Suprapubic skin (tissue), 4 donors: ENCODE measurements at regions not wholly inside any gene's neighbourhood (a gene's known extent, or its start where the extent isn't known, plus 50 kb on each side); places are given as distances from the start of the nearest gene placed in this dataset.

Experiments
- DNase-seq, 2 donors: peaks; one replicate each; pipeline ENCODE4 v3.0.0-alpha.2; 2019; ENCODE audit warnings: low spot score in 2 of 2
- H3K27ac ChIP-seq: fragments of 200-600 bp; sonication (generic); one replicate; pipeline ENCODE4 v1.5.1; 2019
- H3K27me3 ChIP-seq: fragments of 200-600 bp; sonication (generic); one replicate; pipeline ENCODE4 v1.5.1; 2019
- H3K36me3 ChIP-seq: fragments of 200-600 bp; sonication (generic); one replicate; pipeline ENCODE4 v1.5.1; 2019
- H3K4me1 ChIP-seq: fragments of 200-600 bp; sonication (generic); one replicate; pipeline ENCODE4 v1.5.1; 2019
- H3K4me3 ChIP-seq: fragments of 200-600 bp; sonication (generic); one replicate; pipeline ENCODE4 v1.5.1; 2019; ENCODE audit warnings: mild to moderate bottlenecking
- H3K9me3 ChIP-seq: fragments of 200-600 bp; sonication (generic); one replicate; pipeline ENCODE4 v1.5.1; 2019
- EP300 ChIP-seq: sonication (generic); formaldehyde crosslinking; IDR thresholded peaks from one replicate; pipeline ENCODE4 v1.6.1; 2017; ENCODE audit warnings: antibody characterized with exemption
- POLR2A ChIP-seq, 2 donors: fragments of 450-650 bp; IDR thresholded peaks; one replicate each; pipeline ENCODE4 v1.6.1; 2017; ENCODE audit warnings: antibody characterized with exemption in 2 of 2, mild to moderate bottlenecking in 2 of 2, moderate library complexity in 2 of 2
- POLR2AphosphoS5 ChIP-seq, 3 donors: sonication (generic); formaldehyde crosslinking; IDR thresholded peaks; one replicate each; pipeline ENCODE4 v1.6.1; 2017; ENCODE audit warnings: antibody characterized with exemption in 3 of 3
- WGBS: methylation state at CpG from one replicate; pipeline ENCODE4 v1.1.5; 2018; 5-methylcytosine and 5-hydroxymethylcytosine counted together
- TF ChIP-seq, protein P1 (sequence below), 2 donors: fragments of 200-600 bp in 1 of 2; fragments of 450-650 bp in 1 of 2; sonication (generic) in 1 of 2; IDR thresholded peaks; one replicate each; pipeline ENCODE4 v1.5.1; 2016 to 2019; ENCODE audit warnings: antibody characterized with exemption in 2 of 2, mild to moderate bottlenecking in 1 of 2, moderate library complexity in 1 of 2

DNA sequence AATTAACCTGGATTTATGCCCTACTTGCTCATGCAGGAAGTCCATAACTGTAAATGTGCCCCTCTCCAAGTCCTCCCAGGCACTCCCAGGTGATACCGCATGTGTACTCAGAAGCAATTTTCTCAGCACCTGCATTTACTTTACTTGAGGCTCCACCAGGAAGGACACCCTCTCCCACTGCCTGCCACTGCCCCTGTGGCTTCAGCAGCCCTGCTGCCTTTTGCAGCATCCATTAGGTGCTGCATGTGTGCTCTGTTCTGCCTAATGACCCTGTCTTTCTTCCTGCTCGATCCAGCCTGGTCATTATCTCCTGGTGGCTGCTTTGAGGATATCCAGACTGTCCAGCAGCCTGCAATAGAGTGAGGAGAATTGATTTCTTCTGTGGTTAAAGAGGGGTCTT, 107.6 kb upstream of the SEMA6D start:
- no peak overlapping the region for H3K27ac ChIP-seq
- DNase-seq: no peak
- H3K27me3 ChIP-seq: no peaks in the 10 kb centered on the region
- no peaks in the 10 kb centered on the region for H3K9me3 ChIP-seq
- 88% methylated on average over 2 of the region's 2 CpGs for WGBS
- TF ChIP-seq EP300: no peak
- TF ChIP-seq POLR2AphosphoS5 (IDR thresholded peaks at IDR 0.05): no peak
- no peak for TF ChIP-seq POLR2A (IDR thresholded peaks at IDR 0.05)
- TF ChIP-seq, protein P1, sequence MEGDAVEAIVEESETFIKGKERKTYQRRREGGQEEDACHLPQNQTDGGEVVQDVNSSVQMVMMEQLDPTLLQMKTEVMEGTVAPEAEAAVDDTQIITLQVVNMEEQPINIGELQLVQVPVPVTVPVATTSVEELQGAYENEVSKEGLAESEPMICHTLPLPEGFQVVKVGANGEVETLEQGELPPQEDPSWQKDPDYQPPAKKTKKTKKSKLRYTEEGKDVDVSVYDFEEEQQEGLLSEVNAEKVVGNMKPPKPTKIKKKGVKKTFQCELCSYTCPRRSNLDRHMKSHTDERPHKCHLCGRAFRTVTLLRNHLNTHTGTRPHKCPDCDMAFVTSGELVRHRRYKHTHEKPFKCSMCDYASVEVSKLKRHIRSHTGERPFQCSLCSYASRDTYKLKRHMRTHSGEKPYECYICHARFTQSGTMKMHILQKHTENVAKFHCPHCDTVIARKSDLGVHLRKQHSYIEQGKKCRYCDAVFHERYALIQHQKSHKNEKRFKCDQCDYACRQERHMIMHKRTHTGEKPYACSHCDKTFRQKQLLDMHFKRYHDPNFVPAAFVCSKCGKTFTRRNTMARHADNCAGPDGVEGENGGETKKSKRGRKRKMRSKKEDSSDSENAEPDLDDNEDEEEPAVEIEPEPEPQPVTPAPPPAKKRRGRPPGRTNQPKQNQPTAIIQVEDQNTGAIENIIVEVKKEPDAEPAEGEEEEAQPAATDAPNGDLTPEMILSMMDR (IDR thresholded peaks at IDR 0.05): no peak
- no peaks in the 10 kb centered on the region for H3K4me1 ChIP-seq
- H3K4me3 ChIP-seq: no peak overlapping the region
- no peaks in the 10 kb centered on the region for H3K36me3 ChIP-seq

DNA sequence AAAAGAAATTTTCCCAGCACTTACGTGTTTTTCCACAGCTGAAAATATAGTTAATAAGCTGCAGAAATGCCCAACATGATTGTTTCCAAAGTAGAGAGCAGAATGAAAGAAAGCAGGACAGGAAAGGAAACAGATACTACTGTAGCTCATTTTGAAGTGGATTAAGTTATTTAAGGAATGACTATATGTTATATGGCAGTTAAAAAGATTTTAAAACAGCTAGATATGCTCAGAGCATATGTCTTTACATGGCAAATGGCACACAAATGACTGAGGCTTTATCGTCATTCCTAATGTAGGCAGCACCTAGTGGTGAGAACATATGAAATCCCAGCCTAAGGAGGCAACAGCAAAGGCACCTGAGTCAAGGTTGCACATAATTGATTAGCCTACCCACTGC, 106.6 kb upstream of the SEMA6D start:
- DNase-seq: no peak
- H3K4me1 ChIP-seq: no peaks in the 10 kb centered on the region
- 93% methylated on average over 2 of the region's 2 CpGs for WGBS

DNA sequence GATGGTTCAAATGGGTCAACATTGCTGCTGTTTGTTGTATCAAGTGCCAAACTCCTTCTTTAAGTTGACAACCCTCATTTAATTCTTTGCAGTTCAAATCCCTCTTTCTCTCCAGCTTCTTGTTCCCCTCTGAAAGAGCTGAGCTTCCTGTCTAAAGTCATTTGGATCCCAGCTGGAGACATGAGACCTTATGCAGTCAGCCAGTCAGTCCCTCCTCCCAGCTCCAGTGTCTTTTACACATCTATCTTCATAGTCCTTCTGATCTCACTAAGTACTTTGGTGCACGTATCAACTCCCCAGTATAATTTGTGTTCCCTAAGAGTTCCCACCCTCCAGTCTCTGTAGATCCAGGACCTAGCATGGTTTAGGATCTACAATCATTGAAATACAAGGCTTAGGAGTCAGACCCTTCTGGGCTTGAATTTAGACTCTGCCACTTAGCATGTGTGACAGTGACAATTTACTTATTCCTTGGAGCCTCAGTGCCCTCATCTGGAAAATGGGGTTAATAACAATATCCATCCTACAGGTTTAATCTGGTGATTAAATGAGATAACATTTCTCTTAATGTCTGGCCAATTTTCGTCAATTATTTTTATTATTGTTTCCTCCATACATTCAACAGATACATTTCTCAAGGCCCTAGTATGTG, 102.8 kb upstream of the SEMA6D start:
- TF ChIP-seq, protein P1 (IDR thresholded peaks at IDR 0.05): no peak
- TF ChIP-seq POLR2AphosphoS5 (IDR thresholded peaks at IDR 0.05): no peak
- TF ChIP-seq POLR2A (IDR thresholded peaks at IDR 0.05): no peak
- no peak for TF ChIP-seq EP300
- H3K4me3 ChIP-seq: no peak overlapping the region
- no peaks in the 10 kb centered on the region for H3K36me3 ChIP-seq
- DNase-seq: no peak
- no peaks in the 10 kb centered on the region for H3K4me1 ChIP-seq
- H3K27me3 ChIP-seq: no peaks in the 10 kb centered on the region
- WGBS: 82% methylated on average over 2 of the region's 2 CpGs
- no peaks in the 10 kb centered on the region for H3K9me3 ChIP-seq
- no peak overlapping the region for H3K27ac ChIP-seq

More for the DNA sequence above, 106.6 kb upstream of the SEMA6D start:
- Histone ChIP-seq H3K27me3 (no peaks in the 10 kb centered on the region), H3K9me3 (no peaks in the 10 kb centered on the region), H3K36me3 (no peaks in the 10 kb centered on the region), H3K4me3 (no peak overlapping the region), H3K27ac (no peak overlapping the region)
- TF ChIP-seq, protein P1 (IDR thresholded peaks at IDR 0.05): no peak
- TF ChIP-seq POLR2A (IDR thresholded peaks at IDR 0.05) (no peak), POLR2AphosphoS5 (IDR thresholded peaks at IDR 0.05) (no peak), EP300 (no peak)

DNA sequence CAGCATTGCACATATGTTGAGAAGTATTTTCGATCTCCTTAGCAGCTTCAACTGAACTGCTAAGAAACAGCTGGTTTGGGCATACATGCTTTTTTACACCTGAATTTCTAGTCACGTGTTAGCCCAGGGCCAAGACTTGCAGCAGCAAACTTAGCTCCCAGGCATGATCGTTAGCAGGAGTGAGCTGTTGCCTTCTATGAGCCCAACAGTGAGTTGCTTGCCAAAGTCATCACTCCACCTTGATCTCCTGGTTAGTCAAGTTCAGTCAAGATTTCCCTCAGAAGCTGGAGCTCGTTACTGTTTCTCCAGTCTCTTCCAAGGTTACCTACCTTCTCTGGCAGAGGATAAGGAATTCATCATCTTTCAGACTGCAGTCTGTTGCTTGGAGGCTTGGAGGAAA, 100.4 kb upstream of the SEMA6D start:
- WGBS: 35% methylated on average over 4 of the region's 4 CpGs
- DNase-seq: no peak
- no peak overlapping the region for H3K4me3 ChIP-seq
- TF ChIP-seq, protein P1 (IDR thresholded peaks at IDR 0.05): no peak
- no peak for TF ChIP-seq POLR2A (IDR thresholded peaks at IDR 0.05)
- TF ChIP-seq POLR2AphosphoS5 (IDR thresholded peaks at IDR 0.05): no peak
- TF ChIP-seq EP300: no peak
- no peaks in the 10 kb centered on the region for H3K36me3 ChIP-seq
- H3K4me1 ChIP-seq: no peaks in the 10 kb centered on the region
- H3K27ac ChIP-seq: no peak overlapping the region
- H3K27me3 ChIP-seq: no peaks in the 10 kb centered on the region
- no peaks in the 10 kb centered on the region for H3K9me3 ChIP-seq

DNA sequence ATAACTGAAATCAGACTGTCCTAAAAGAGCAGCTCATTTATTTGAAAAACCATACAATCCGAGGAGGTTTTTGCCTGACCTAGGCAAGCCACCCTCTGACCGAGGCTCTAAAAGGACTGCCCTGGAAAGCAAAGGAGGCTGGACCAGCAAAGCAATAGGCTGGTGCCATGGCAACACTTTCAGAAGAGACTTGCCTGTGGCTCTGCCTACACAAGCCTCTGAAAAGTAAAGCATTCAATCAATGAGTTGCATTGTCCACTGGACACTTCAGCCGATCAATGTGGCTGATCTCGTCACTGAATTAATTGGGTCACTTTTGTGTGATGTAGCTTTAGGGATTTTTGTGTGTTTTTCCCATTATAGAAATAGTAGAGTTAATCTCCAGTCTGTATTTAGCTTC, 99.1 kb upstream of the SEMA6D start:
- Histone ChIP-seq H3K9me3 (no peaks in the 10 kb centered on the region), H3K4me3 (no peak overlapping the region), H3K36me3 (no peaks in the 10 kb centered on the region), H3K27me3 (no peaks in the 10 kb centered on the region), H3K4me1 (no peaks in the 10 kb centered on the region), H3K27ac (no peak overlapping the region)
- DNase-seq: no peak
- WGBS: 78% methylated on average over 4 of the region's 4 CpGs
- TF ChIP-seq, protein P1 (IDR thresholded peaks at IDR 0.05): no peak
- TF ChIP-seq POLR2A (IDR thresholded peaks at IDR 0.05) (no peak), EP300 (no peak), POLR2AphosphoS5 (IDR thresholded peaks at IDR 0.05) (no peak)
